ENCODE measurements at regions not wholly inside any gene's neighbourhood (a gene's known extent, or its start where the extent isn't known, plus 50 kb on each side); places are given as distances from the start of the nearest gene placed in this dataset.

- H3K27ac ChIP-seq (ENCODE audit: low read depth, low read length): no peak overlapping the region
- H3K36me3 ChIP-seq (ENCODE audit: control insufficient read depth in 1 of 2, insufficient read depth in 2 of 2, low read length in 2 of 2): no peaks in the 10 kb centered on the region
- H3K79me2 ChIP-seq (ENCODE audit: insufficient read depth, low read length): no peaks in the 10 kb centered on the region
- H2AFZ ChIP-seq (ENCODE audit: low read depth, low read length, poor library complexity, severe bottlenecking): no peak overlapping the region
- RAD21 ChIA-PET (ENCODE audit: low non-redundant PET in 1 of 2, low total read pairs in 2 of 2, uncharacterized antibody in 2 of 2, unreplicated experiment in 2 of 2): no interaction called here
- ATAC-seq (no peak), DNase-seq (ENCODE audit: low read depth, low spot score) (no peak)
- no peaks in the 10 kb centered on the region for H3K9me2 ChIP-seq (ENCODE audit: insufficient read depth)
- intact Hi-C loops (cut with micrococcal nuclease): loop anchor here (5.0 to 10.0 kb wide), 2 partner anchors 199 to 923 kb away; no protein-coding TSS in a partner anchor
- no peaks in the 10 kb centered on the region for H3K27me3 ChIP-seq (ENCODE audit: insufficient read depth, low read length)
- CTCF ChIA-PET: interaction anchor here (0.7 to 5.9 kb wide), 4 partner anchors 28 to 313 kb away, joined by 3 to 80 read pairs (median 18); no protein-coding TSS in a partner anchor
- H3K4me3 ChIP-seq (replicated peaks in 1 of 2; ENCODE audit: low read depth in 1 of 2, low read length in 2 of 2): no peak overlapping the region
- no peaks in the 10 kb centered on the region for H4K20me1 ChIP-seq (ENCODE audit: insufficient read depth)
- H3K9ac ChIP-seq (ENCODE audit: low read length): no peak overlapping the region
- H3K4me1 ChIP-seq (ENCODE audit: control insufficient read depth in 1 of 2, insufficient read depth in 2 of 2, low read length in 2 of 2): no peaks in the 10 kb centered on the region
- POLR2A ChIA-PET: no interaction called here
- H3K9me3 ChIP-seq (ENCODE audit: control insufficient read depth in 1 of 2, insufficient read depth in 1 of 2, low read depth in 1 of 2, low read length in 2 of 2): no peaks in the 10 kb centered on the region
- TF ChIP-seq TCF7L2 (IDR thresholded peaks at IDR 0.05; ENCODE audit: borderline replicate concordance, extremely low read depth, insufficient read depth, insufficient read length) (no peak), SRF (IDR thresholded peaks at IDR 0.05; ENCODE audit: low read depth) (no peak), REST (IDR thresholded peaks at IDR 0.05; ENCODE audit: low read depth) (no peak), POLR2AphosphoS5 (IDR thresholded peaks at IDR 0.05; ENCODE audit: low read depth, low read length) (no peak)
- no TSS peak for BruUV-seq (replicated peaks)
- no peak overlapping the region for H3K4me2 ChIP-seq (ENCODE audit: low read length)
Observed at GRCh38 chr13:26497968-26498511, 59.4 kb upstream of the WASF3 start.
